B cell (primary cell): ENCODE measurements at regions not wholly inside any gene's neighbourhood (a gene's known extent, or its start where the extent isn't known, plus 50 kb on each side); places are given as distances from the start of the nearest gene placed in this dataset.

Experiments
- ATAC-seq: fragments of 200-7000 bp; cut with Tn5 transposase; one replicate; pipeline ENCODE4 v1.10.0; 2021; ENCODE audit warnings: low read depth, mild to moderate bottlenecking, moderate number of reproducible peaks, moderate library complexity
- CTCF ChIA-PET: fragments of 350-600 bp; sonication (Branson Sonifier 250); formaldehyde crosslinking; loops from one replicate; lab custom pipeline; 2021; ENCODE audit warnings: antibody characterized with exemption, inconsistent platforms; lab: Charles Lee
- POLR2A ChIA-PET: fragments of 350-600 bp; sonication (Branson Sonifier 250); formaldehyde crosslinking; loops from one replicate; lab custom pipeline; 2021; ENCODE audit warnings: antibody characterized with exemption; lab: Charles Lee
- DNase-seq: peaks from one replicate; pipeline ENCODE4 v3.0.0; 2013
- H2AFZ ChIP-seq: 2 replicates; pipeline ENCODE4 v1.6.1; 2012; ENCODE audit warnings: mild to moderate bottlenecking, low read depth, low read length; ENCODE audit not compliant: insufficient read depth, poor library complexity, severe bottlenecking
- H3K27ac ChIP-seq, 2 donors: 1 replicate in 1 of 2; 2 replicates in 1 of 2; pipeline ENCODE4 v1.5.1; 2012 to 2013; ENCODE audit warnings: low read length in 2 of 2, mild to moderate bottlenecking in 2 of 2, moderate library complexity in 1 of 2
- H3K27me3 ChIP-seq, 4 experiments: fragments of 200-600 bp in 1 of 4; sonication (generic) in 1 of 4; replicated peaks in 1 of 4; 1 replicate in 2 of 4; 2 replicates in 2 of 4; pipeline versions ENCODE4 v1.6.1 to v1.7.0; 2013 to 2016; ENCODE audit warnings: low read length in 3 of 4, mild to moderate bottlenecking in 2 of 4, mixed read lengths in 1 of 4, moderate library complexity in 1 of 4; ENCODE audit not compliant: insufficient read depth in 4 of 4, control insufficient read depth in 3 of 4; ENCODE audit errors: control extremely low read depth in 1 of 4
- H3K36me3 ChIP-seq, 2 experiments: replicated peaks in 1 of 2; 1 replicate in 1 of 2; 2 replicates in 1 of 2; pipeline versions ENCODE4 v1.6.1 to v1.7.1; 2013; ENCODE audit warnings: low read length in 1 of 2; ENCODE audit not compliant: insufficient read depth in 2 of 2, control insufficient read depth in 1 of 2; ENCODE audit errors: control extremely low read depth in 1 of 2, extremely low read depth in 1 of 2
- H3K4me1 ChIP-seq, 2 donors: fragments of 200-600 bp in 1 of 2; sonication (generic) in 1 of 2; 1 replicate in 1 of 2; 2 replicates in 1 of 2; pipeline versions ENCODE4 v1.5.1 to v1.6.1; 2013 to 2017; ENCODE audit warnings: low read length in 2 of 2; ENCODE audit not compliant: control insufficient read depth in 2 of 2, insufficient read depth in 2 of 2
- H3K4me2 ChIP-seq: replicated peaks from 2 replicates; pipeline ENCODE3; 2012; ENCODE audit warnings: mild to moderate bottlenecking, low read depth, low read length; ENCODE audit not compliant: poor library complexity, severe bottlenecking
- H3K4me3 ChIP-seq, 5 experiments: fragments of 200-600 bp in 1 of 5; sonication (generic) in 1 of 5; 1 replicate in 3 of 5; 2 replicates in 2 of 5; pipeline versions ENCODE4 v1.5.1 to v1.7.0; 2011 to 2016; ENCODE audit warnings: low read length in 4 of 5, mild to moderate bottlenecking in 4 of 5, low read depth in 2 of 5, control low read depth in 1 of 5, moderate library complexity in 1 of 5; ENCODE audit not compliant: insufficient read depth in 1 of 5; ENCODE audit errors: control extremely low read depth in 1 of 5, extremely low read depth in 1 of 5
- H3K79me2 ChIP-seq: fragments of 200-600 bp; sonication (generic); one replicate; pipeline ENCODE4 v1.6.0; 2016; ENCODE audit warnings: low read length; ENCODE audit not compliant: control insufficient read depth, insufficient read depth
- H3K9ac ChIP-seq: fragments of 200-600 bp; sonication (generic); 2 replicates; pipeline ENCODE4 v1.6.1; 2017; ENCODE audit warnings: mild to moderate bottlenecking, low read length, moderate library complexity
- H3K9me3 ChIP-seq, 3 donors: one replicate each; pipeline versions ENCODE4 v1.6.1 to v1.7.1; 2013; ENCODE audit warnings: low read length in 2 of 3; ENCODE audit not compliant: control insufficient read depth in 2 of 3, insufficient read depth in 1 of 3; ENCODE audit errors: control extremely low read depth in 1 of 3
- H4K20me1 ChIP-seq: 2 replicates; pipeline ENCODE4 v1.6.0; 2012; ENCODE audit warnings: mild to moderate bottlenecking, low read length; ENCODE audit not compliant: insufficient read depth, control insufficient read depth, poor library complexity, severe bottlenecking
- H3K27ac Mint-ChIP-seq: one replicate; pipeline ENCODE4 v1.8.0; 2021; ENCODE audit warnings: mixed read lengths
- H3K27me3 Mint-ChIP-seq: one replicate; pipeline ENCODE4 v1.8.0; 2021; ENCODE audit warnings: mixed read lengths
- H3K4me1 Mint-ChIP-seq: one replicate; pipeline ENCODE4 v1.8.0; 2021; ENCODE audit warnings: mixed read lengths
- H3K4me3 Mint-ChIP-seq: one replicate; pipeline ENCODE4 v1.8.0; 2021; ENCODE audit warnings: mixed read lengths
- H3K9me3 Mint-ChIP-seq: one replicate; pipeline ENCODE4 v1.8.0; 2022; ENCODE audit warnings: mixed read lengths; ENCODE audit not compliant: insufficient read depth
- CTCF ChIP-seq: fragments of 200-600 bp; IDR thresholded peaks from one replicate; pipeline ENCODE4 v1.8.0; 2022; ENCODE audit warnings: antibody characterized with exemption, mild to moderate bottlenecking
- EZH2 ChIP-seq: IDR thresholded peaks from 2 replicates; pipeline ENCODE4 v1.6.1; 2012; ENCODE audit warnings: borderline replicate concordance, low read depth, mild to moderate bottlenecking, moderate library complexity, low read length; ENCODE audit not compliant: insufficient read depth, poor library complexity, severe bottlenecking
- WGBS: methylation state at CpG from one replicate; pipeline ENCODE4 v1.1.5; 2013; ENCODE audit warnings: missing lambda C conversion rate; ENCODE audit not compliant: insufficient coverage; 5-methylcytosine and 5-hydroxymethylcytosine counted together
- intact Hi-C: fragments of 100-400 bp; cut with micrococcal nuclease; formaldehyde crosslinking; loops from one replicate; pipeline ENCODE4 v1.10.0; 2022

- no peak overlapping the region for H3K27ac Mint-ChIP-seq
- no peak overlapping the region for H2AFZ ChIP-seq
- no peaks in the 10 kb centered on the region for H3K27me3 Mint-ChIP-seq
- H3K9ac ChIP-seq, result no peak overlapping the region
- no peaks in the 10 kb centered on the region for H3K27me3 ChIP-seq
- ChIA-PET CTCF (no interaction called here), POLR2A (no interaction called here)
- H3K4me2 ChIP-seq, result no peak overlapping the region
- intact Hi-C loops, result no loop called here
- no peaks in the 10 kb centered on the region for H3K36me3 ChIP-seq
- DNase-seq (no peak), ATAC-seq (no peak)
- H3K79me2 ChIP-seq, result no peaks in the 10 kb centered on the region
- H3K27ac ChIP-seq, result no peak overlapping the region
- peaks cover 1% of the 10 kb centered on the region for H3K9me3 Mint-ChIP-seq
- H3K4me3 Mint-ChIP-seq, result no peak overlapping the region
- no peaks in the 10 kb centered on the region for H4K20me1 ChIP-seq
- no peaks in the 10 kb centered on the region for H3K4me1 ChIP-seq
- H3K9me3 ChIP-seq, result no peaks in the 10 kb centered on the region
- H3K4me1 Mint-ChIP-seq, result no peaks in the 10 kb centered on the region
- 90% methylated on average over 4 of the region's 4 CpGs for WGBS
- no peak overlapping the region for H3K4me3 ChIP-seq
- no peak for TF ChIP-seq EZH2
- no peak for TF ChIP-seq CTCF
Measured at GRCh38 chr2:150282357-150282756, 205.1 kb downstream of the RND3 start.

- H3K9me3 Mint-ChIP-seq, result peaks cover 8% of the 10 kb centered on the region
- H4K20me1 ChIP-seq, result no peaks in the 10 kb centered on the region
- H3K27me3 ChIP-seq, result no peaks in the 10 kb centered on the region
- ChIA-PET POLR2A (no interaction called here), CTCF (no interaction called here)
- H3K4me3 Mint-ChIP-seq, result no peak overlapping the region
- H3K27ac Mint-ChIP-seq, result no peak overlapping the region
- peaks cover 0 to 7% (median 6%) of the 10 kb centered on the region in 3 donors for H3K9me3 ChIP-seq
- no peaks in the 10 kb centered on the region for H3K4me1 Mint-ChIP-seq
- no peaks in the 10 kb centered on the region for H3K27me3 Mint-ChIP-seq
- no peaks in the 10 kb centered on the region for H3K79me2 ChIP-seq
- WGBS, result no CpG with 5 or more reads among the region's 1 CpG
- no peak for TF ChIP-seq CTCF
- TF ChIP-seq EZH2, result no peak
- no peaks in the 10 kb centered on the region for H3K4me1 ChIP-seq
- H3K4me2 ChIP-seq, result no peak overlapping the region
- H2AFZ ChIP-seq, result no peak overlapping the region
- no peak overlapping the region for H3K4me3 ChIP-seq
- no peak overlapping the region for H3K9ac ChIP-seq
- intact Hi-C loops, result no loop called here
- H3K36me3 ChIP-seq, result no peaks in the 10 kb centered on the region
- no peak overlapping the region for H3K27ac ChIP-seq
- no peak for ATAC-seq
- DNase-seq, result no peak
Measured at GRCh38 chr2:150280231-150280630, 207.2 kb downstream of the RND3 start.
